HG02759 (cell line): ENCODE measurements at regions not wholly inside any gene's neighbourhood (a gene's known extent, or its start where the extent isn't known, plus 50 kb on each side); places are given as distances from the start of the nearest gene placed in this dataset.
"Not testable (repeated sequence)": the region's sequence is repeated elsewhere in the genome, so short reads cannot be mapped to it uniquely, and the experiment has no call there.

Source experiments
- ATAC-seq: cut with Tn5 transposase; IDR thresholded peaks from one replicate; pipeline ENCODE4 v1.9.1; 2021; ENCODE audit warnings: mild to moderate bottlenecking, moderate library complexity; ENCODE audit not compliant: unreplicated experiment

GRCh38 chr13:62510906-62511655 lies 1095.4 kb upstream of the PCDH20 start:
- ATAC-seq: no peak

GRCh38 chr13:62502588-62502987 lies 1086.9 kb upstream of the PCDH20 start:
- no peak for ATAC-seq

GRCh38 chr13:62489731-62490130 lies 1074.1 kb upstream of the PCDH20 start:
- no peak for ATAC-seq

- ATAC-seq: no peak
Observed at GRCh38 chr13:62483774-62484173, 1068.1 kb upstream of the PCDH20 start.

GRCh38 chr13:62482351-62482750 lies 1066.7 kb upstream of the PCDH20 start:
- ATAC-seq: no peak

GRCh38 chr13:62473944-62474237 lies 1058.2 kb upstream of the PCDH20 start:
- no peak for ATAC-seq

GRCh38 chr13:62473190-62473943 lies 1057.7 kb upstream of the PCDH20 start:
- ATAC-seq: no peak

- ATAC-seq: no peak
Observed at GRCh38 chr13:62453761-62454160, 1038.1 kb upstream of the PCDH20 start.

- no peak for ATAC-seq
Observed at GRCh38 chr13:62450759-62451158, 1035.1 kb upstream of the PCDH20 start.

GRCh38 chr13:62447771-62448382 lies 1032.2 kb upstream of the PCDH20 start:
- ATAC-seq: not testable (repeated sequence)

GRCh38 chr13:62444805-62445204 lies 1029.2 kb upstream of the PCDH20 start:
- ATAC-seq: no peak

- no peak for ATAC-seq
Observed at GRCh38 chr13:62434081-62434480, 1018.4 kb upstream of the PCDH20 start.

- no peak for ATAC-seq
Observed at GRCh38 chr13:62433660-62434059, 1018.0 kb upstream of the PCDH20 start.

- ATAC-seq: no peak
Observed at GRCh38 chr13:62432906-62433305, 1017.3 kb upstream of the PCDH20 start.

- ATAC-seq: no peak
Observed at GRCh38 chr13:62432295-62432694, 1016.6 kb upstream of the PCDH20 start.

GRCh38 chr13:62431852-62432251 lies 1016.2 kb upstream of the PCDH20 start:
- ATAC-seq: no peak

- ATAC-seq: no peak
Observed at GRCh38 chr13:62418872-62419271, 1003.2 kb upstream of the PCDH20 start.

GRCh38 chr13:62418376-62418775 lies 1002.7 kb upstream of the PCDH20 start:
- ATAC-seq: no peak

GRCh38 chr13:62407871-62408270 lies 992.2 kb upstream of the PCDH20 start:
- no peak for ATAC-seq

- no peak for ATAC-seq
Observed at GRCh38 chr13:62388515-62388914, 972.9 kb upstream of the PCDH20 start.

- no peak for ATAC-seq
Observed at GRCh38 chr13:62387647-62388046, 972.0 kb upstream of the PCDH20 start.

- not testable (repeated sequence) for ATAC-seq
Observed at GRCh38 chr13:62379241-62379640, 963.6 kb upstream of the PCDH20 start.
